ENCODE measurements at regions not wholly inside any gene's neighbourhood (a gene's known extent, or its start where the extent isn't known, plus 50 kb on each side); places are given as distances from the start of the nearest gene placed in this dataset.

GRCh38 chr9:126235336-126236243 is 91.0 kb upstream of the MVB12B start:
- no peaks in the 10 kb centered on the region for H3K4me1 ChIP-seq
- ATAC-seq (no peak), DNase-seq (no peak)
- intact Hi-C loops (cut with DNase I), result no loop called here
- H3K27ac ChIP-seq, result no peak overlapping the region
- no peaks in the 10 kb centered on the region for H3K36me3 ChIP-seq
- no peak overlapping the region for H3K4me3 ChIP-seq
- TF ChIP-seq CTCF (IDR thresholded peaks at IDR 0.05), result no peak
- H3K9me3 ChIP-seq, result no peaks in the 10 kb centered on the region
- no peaks in the 10 kb centered on the region for H3K27me3 ChIP-seq

GRCh38 chr9:126236273-126236672 is 90.4 kb upstream of the MVB12B start:
- DNase-seq, result no peak
- Histone ChIP-seq H3K36me3 (no peaks in the 10 kb centered on the region), H3K4me1 (no peaks in the 10 kb centered on the region), H3K9me3 (no peaks in the 10 kb centered on the region), H3K27me3 (no peaks in the 10 kb centered on the region), H3K4me3 (no peak overlapping the region), H3K27ac (no peak overlapping the region)
- no peak for ATAC-seq
- TF ChIP-seq CTCF (IDR thresholded peaks at IDR 0.05), result no peak
- intact Hi-C loops (cut with DNase I), result no loop called here

GRCh38 chr9:126238415-126238814 is 88.2 kb upstream of the MVB12B start:
- Histone ChIP-seq H3K36me3 (no peaks in the 10 kb centered on the region), H3K27ac (no peak overlapping the region), H3K4me1 (no peaks in the 10 kb centered on the region), H3K9me3 (peaks cover 0 to 6% of the 10 kb centered on the region in 2 donors), H3K4me3 (no peak overlapping the region), H3K27me3 (no peaks in the 10 kb centered on the region)
- no peak for TF ChIP-seq CTCF (IDR thresholded peaks at IDR 0.05)
- intact Hi-C loops (cut with DNase I), result no loop called here
- ATAC-seq (no peak), DNase-seq (no peak)

GRCh38 chr9:126239515-126239914 is 87.1 kb upstream of the MVB12B start:
- Histone ChIP-seq H3K4me1 (no peaks in the 10 kb centered on the region), H3K27me3 (no peaks in the 10 kb centered on the region), H3K27ac (no peak overlapping the region), H3K9me3 (peaks cover 0 to 17% of the 10 kb centered on the region in 2 donors), H3K36me3 (no peaks in the 10 kb centered on the region), H3K4me3 (no peak overlapping the region)
- TF ChIP-seq CTCF (IDR thresholded peaks at IDR 0.05), result no peak
- intact Hi-C loops (cut with DNase I), result no loop called here
- no peak for ATAC-seq
- DNase-seq, result no peak

- no peak overlapping the region for H3K4me3 ChIP-seq
- H3K9me3 ChIP-seq, result peaks cover 0 to 18% of the 10 kb centered on the region in 2 donors
- H3K27ac ChIP-seq, result no peak overlapping the region
- DNase-seq, result no peak
- no peaks in the 10 kb centered on the region for H3K36me3 ChIP-seq
- no peaks in the 10 kb centered on the region for H3K4me1 ChIP-seq
- intact Hi-C loops (cut with DNase I), result no loop called here
- TF ChIP-seq CTCF (IDR thresholded peaks at IDR 0.05), result no peak
- ATAC-seq, result no peak
- no peaks in the 10 kb centered on the region for H3K27me3 ChIP-seq
These were observed 85.8 kb upstream of the MVB12B start for GRCh38 chr9:126240835-126241234.

Measured in left lung (tissue), 4 donors.